ENCODE measurements at regions not wholly inside any gene's neighbourhood (a gene's known extent, or its start where the extent isn't known, plus 50 kb on each side); places are given as distances from the start of the nearest gene placed in this dataset.

DNA sequence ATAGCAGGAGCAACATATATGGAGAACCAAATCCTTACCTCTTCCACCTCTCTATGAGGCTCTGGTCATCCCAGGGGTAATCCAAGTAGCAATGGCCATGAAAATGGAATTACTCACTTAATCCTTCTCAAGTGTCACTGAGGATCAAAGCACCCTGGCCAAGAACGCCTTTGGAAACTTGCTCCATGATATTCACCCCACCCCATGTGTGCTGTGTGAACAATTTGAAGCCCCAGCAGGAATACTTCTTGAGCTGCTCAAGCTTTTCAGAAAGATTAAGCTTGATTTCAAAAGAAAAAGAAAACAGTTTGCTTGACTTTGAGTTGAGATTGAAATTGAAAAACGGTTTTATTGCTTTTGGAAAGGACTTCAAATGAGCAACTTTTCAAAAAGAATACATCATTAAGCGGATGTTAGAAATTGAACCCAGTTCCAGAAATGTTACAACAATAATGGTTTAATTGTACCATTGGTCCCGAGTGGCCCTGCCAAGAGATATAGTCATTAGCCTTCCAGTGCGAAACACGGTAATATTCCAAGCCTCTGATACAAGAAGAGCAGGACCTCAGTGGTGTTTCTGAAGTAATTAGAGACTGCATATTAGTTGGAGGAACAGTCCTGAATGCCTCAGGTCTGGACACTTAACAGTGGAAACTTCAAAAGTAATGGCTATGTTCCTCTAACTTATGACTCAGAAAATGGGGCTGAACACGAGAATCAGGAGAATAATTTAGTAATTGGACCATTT, 208.1 kb downstream of the NEBL start:
- no peaks in the 10 kb centered on the region for H3K36me3 ChIP-seq (ENCODE audit: control insufficient read depth in 3 of 3, insufficient read depth in 3 of 3, low read length in 3 of 3)
- no peak overlapping the region for H3K4me3 ChIP-seq (ENCODE audit: low read length in 3 of 3)
- no peaks in the 10 kb centered on the region for H3K4me1 ChIP-seq (ENCODE audit: control insufficient read depth in 3 of 3, insufficient read depth in 3 of 3, low read length in 3 of 3)
- no peak overlapping the region for H3K27ac ChIP-seq (ENCODE audit: low read depth, low read length)
- no peak overlapping the region for H3K9ac ChIP-seq (ENCODE audit: low read depth in 1 of 3, low read length in 3 of 3)
- H3K27me3 ChIP-seq (ENCODE audit: control insufficient read depth in 3 of 3, insufficient read depth in 3 of 3, low read length in 3 of 3) = no peaks in the 10 kb centered on the region
- H3K9me3 ChIP-seq (ENCODE audit: control insufficient read depth in 3 of 3, low read length in 3 of 3) = no peaks in the 10 kb centered on the region

DNA sequence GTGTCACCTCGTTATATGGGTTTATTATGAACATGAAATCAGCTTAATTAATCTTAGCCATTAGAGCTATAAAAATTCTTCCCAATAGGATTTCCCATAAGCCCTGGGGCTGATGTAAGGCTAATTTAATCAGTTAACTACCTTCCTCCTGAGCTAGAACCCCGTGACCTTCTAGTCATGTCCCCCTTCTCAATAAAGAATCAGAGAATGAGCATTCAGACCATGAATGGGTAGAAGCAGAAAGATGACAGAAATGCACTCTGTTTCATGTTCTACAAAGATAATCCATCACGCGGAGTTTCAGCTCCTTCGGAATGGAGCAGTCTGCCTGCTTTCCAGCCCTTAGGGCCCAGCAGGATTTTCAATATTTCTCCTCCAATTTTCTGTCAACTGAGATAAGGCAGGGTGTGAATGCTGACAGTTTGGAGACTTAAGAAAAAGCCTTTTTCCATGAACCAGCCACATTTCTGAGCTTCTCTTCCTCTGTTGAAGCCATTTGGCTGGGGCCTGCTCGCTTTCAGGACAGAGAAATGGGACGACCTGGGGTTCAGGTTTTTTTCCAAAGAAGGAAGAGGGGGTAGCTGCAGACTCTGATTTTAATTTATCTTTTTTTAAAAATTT, 211.0 kb downstream of the NEBL start:
- Histone ChIP-seq H3K4me1 (ENCODE audit: control insufficient read depth in 3 of 3, insufficient read depth in 3 of 3, low read length in 3 of 3) (no peaks in the 10 kb centered on the region), H3K9ac (ENCODE audit: low read depth in 1 of 3, low read length in 3 of 3) (no peak overlapping the region), H3K4me3 (ENCODE audit: low read length in 3 of 3) (no peak overlapping the region), H3K36me3 (ENCODE audit: control insufficient read depth in 3 of 3, insufficient read depth in 3 of 3, low read length in 3 of 3) (no peaks in the 10 kb centered on the region), H3K27me3 (ENCODE audit: control insufficient read depth in 3 of 3, insufficient read depth in 3 of 3, low read length in 3 of 3) (no peaks in the 10 kb centered on the region), H3K27ac (ENCODE audit: low read depth, low read length) (no peak overlapping the region), H3K9me3 (ENCODE audit: control insufficient read depth in 3 of 3, low read length in 3 of 3) (no peaks in the 10 kb centered on the region)

DNA sequence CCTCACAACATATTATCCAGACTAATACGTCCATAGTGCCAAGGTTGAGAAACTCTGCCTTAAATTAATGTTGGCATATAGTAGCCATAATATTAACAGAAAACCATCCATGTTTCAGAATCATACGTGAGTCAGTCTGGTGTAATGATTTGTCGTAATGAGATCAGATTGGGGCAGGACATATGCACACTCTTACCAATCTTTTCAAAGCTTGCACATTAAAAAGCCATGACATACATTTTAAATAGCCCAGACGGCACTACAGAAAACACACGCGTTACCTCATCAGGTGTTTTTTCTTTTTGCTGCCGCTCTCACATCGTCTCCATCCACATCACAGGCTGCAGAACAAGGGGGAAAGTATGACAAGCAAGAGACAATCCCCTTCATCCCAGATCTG, 211.6 kb downstream of the NEBL start:
- no peaks in the 10 kb centered on the region for H3K9me3 ChIP-seq (ENCODE audit: control insufficient read depth in 3 of 3, low read length in 3 of 3)
- H3K9ac ChIP-seq (ENCODE audit: low read depth in 1 of 3, low read length in 3 of 3) = no peak overlapping the region
- H3K4me3 ChIP-seq (ENCODE audit: low read length in 3 of 3) = no peak overlapping the region
- H3K27me3 ChIP-seq (ENCODE audit: control insufficient read depth in 3 of 3, insufficient read depth in 3 of 3, low read length in 3 of 3) = no peaks in the 10 kb centered on the region
- no peaks in the 10 kb centered on the region for H3K4me1 ChIP-seq (ENCODE audit: control insufficient read depth in 3 of 3, insufficient read depth in 3 of 3, low read length in 3 of 3)
- H3K27ac ChIP-seq (ENCODE audit: low read depth, low read length) = no peak overlapping the region
- no peaks in the 10 kb centered on the region for H3K36me3 ChIP-seq (ENCODE audit: control insufficient read depth in 3 of 3, insufficient read depth in 3 of 3, low read length in 3 of 3)

DNA sequence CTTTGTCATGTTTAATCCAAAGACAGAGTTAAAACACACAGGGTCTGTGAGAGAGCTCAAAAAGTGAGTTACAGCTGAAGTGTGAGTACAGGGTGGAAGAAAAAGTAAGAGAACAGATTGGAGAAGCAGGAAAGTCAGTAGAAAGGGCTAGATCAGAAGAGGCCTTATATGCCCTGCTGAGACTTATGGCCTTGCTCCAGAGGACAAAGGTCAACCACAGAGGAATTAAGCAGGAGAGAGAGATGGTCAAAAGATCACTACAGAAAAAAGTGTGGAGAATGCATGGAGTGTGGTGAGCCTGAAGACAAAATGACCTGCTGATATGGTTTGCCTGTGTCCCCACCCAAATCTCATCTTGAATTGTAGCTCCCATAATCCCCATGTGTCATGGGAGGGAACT, 213.8 kb downstream of the NEBL start:
- H3K4me3 ChIP-seq (ENCODE audit: low read length in 3 of 3) = no peak overlapping the region
- no peak overlapping the region for H3K9ac ChIP-seq (ENCODE audit: low read depth in 1 of 3, low read length in 3 of 3)
- H3K4me1 ChIP-seq (ENCODE audit: control insufficient read depth in 3 of 3, insufficient read depth in 3 of 3, low read length in 3 of 3) = no peaks in the 10 kb centered on the region
- no peaks in the 10 kb centered on the region for H3K36me3 ChIP-seq (ENCODE audit: control insufficient read depth in 3 of 3, insufficient read depth in 3 of 3, low read length in 3 of 3)
- no peaks in the 10 kb centered on the region for H3K9me3 ChIP-seq (ENCODE audit: control insufficient read depth in 3 of 3, low read length in 3 of 3)
- H3K27me3 ChIP-seq (ENCODE audit: control insufficient read depth in 3 of 3, insufficient read depth in 3 of 3, low read length in 3 of 3) = no peaks in the 10 kb centered on the region
- no peak overlapping the region for H3K27ac ChIP-seq (ENCODE audit: low read depth, low read length)

DNA sequence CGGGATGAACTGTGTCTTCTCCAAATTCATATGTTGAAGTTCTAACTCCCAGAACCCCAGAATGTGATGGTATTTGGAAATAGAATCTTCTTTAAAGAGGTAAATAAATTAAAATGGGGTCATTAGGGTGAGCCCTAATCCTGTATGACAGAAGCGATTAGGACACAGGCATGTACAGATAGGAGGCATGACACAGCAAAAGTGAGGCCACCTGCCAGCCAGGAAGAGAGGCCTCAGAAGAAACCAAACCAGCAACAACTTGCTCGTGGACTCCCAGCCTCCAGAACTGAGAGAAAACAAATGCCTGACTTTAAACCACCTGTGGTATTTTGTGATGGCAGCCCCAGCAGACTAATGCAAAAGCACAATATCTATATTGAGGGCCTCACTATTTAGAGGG, 214.3 kb downstream of the NEBL start:
- no peak overlapping the region for H3K4me3 ChIP-seq (ENCODE audit: low read length in 3 of 3)
- H3K9me3 ChIP-seq (ENCODE audit: control insufficient read depth in 3 of 3, low read length in 3 of 3) = no peaks in the 10 kb centered on the region
- no peak overlapping the region for H3K9ac ChIP-seq (ENCODE audit: low read depth in 1 of 3, low read length in 3 of 3)
- no peaks in the 10 kb centered on the region for H3K4me1 ChIP-seq (ENCODE audit: control insufficient read depth in 3 of 3, insufficient read depth in 3 of 3, low read length in 3 of 3)
- no peaks in the 10 kb centered on the region for H3K36me3 ChIP-seq (ENCODE audit: control insufficient read depth in 3 of 3, insufficient read depth in 3 of 3, low read length in 3 of 3)
- no peak overlapping the region for H3K27ac ChIP-seq (ENCODE audit: low read depth, low read length)
- H3K27me3 ChIP-seq (ENCODE audit: control insufficient read depth in 3 of 3, insufficient read depth in 3 of 3, low read length in 3 of 3) = no peaks in the 10 kb centered on the region

DNA sequence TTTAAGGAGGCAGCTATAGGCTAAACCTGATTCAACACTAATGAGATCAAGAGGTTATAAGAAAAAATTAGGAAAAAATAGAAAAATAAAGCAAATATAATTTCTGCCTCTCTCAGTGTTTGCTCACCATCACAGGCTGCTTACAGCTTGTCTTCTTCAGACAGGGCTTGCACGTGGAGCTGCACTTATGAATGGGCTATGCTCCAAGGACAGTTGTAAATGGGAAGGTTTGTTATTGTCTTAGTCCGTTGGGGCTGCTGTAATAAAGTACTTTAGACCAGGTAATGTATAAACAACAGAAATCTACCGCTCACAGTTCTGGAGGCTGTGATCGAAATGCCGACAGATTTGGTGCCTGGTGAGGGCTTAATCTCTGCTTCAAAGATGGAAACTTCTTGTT, 219.8 kb downstream of the NEBL start:
- no peaks in the 10 kb centered on the region for H3K27me3 ChIP-seq (ENCODE audit: control insufficient read depth in 3 of 3, insufficient read depth in 3 of 3, low read length in 3 of 3)

DNA sequence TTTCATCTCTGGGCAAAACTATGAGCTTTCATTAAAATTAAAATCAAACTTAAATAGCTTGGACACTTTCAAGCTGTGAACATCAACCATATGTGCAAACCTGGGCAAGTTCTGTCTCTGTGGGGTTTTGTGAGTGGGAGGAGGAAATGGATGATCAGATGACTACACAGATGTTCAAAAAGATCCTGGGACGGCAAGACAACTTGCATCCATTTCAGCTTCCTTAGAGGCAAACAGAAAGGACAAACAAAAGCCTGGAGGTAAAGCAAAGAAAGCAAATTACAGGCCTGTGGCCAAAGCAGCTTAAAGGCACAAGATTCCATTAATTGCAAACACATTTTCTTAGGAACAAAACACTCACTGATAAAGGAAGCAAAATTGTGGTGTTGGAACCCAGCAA, 222.2 kb downstream of the NEBL start:
- H3K27me3 ChIP-seq (ENCODE audit: control insufficient read depth in 3 of 3, insufficient read depth in 3 of 3, low read length in 3 of 3) = no peaks in the 10 kb centered on the region
- no peaks in the 10 kb centered on the region for H3K9me3 ChIP-seq (ENCODE audit: control insufficient read depth in 3 of 3, low read length in 3 of 3)
- H3K36me3 ChIP-seq (ENCODE audit: control insufficient read depth in 3 of 3, insufficient read depth in 3 of 3, low read length in 3 of 3) = no peaks in the 10 kb centered on the region
- H3K27ac ChIP-seq (ENCODE audit: low read depth, low read length) = no peak overlapping the region
- H3K4me3 ChIP-seq (ENCODE audit: low read length in 3 of 3) = no peak overlapping the region
- H3K4me1 ChIP-seq (ENCODE audit: control insufficient read depth in 3 of 3, insufficient read depth in 3 of 3, low read length in 3 of 3) = peaks cover 0 to 5% (median 0%) of the 10 kb centered on the region in 3 donors
- no peak overlapping the region for H3K9ac ChIP-seq (ENCODE audit: low read depth in 1 of 3, low read length in 3 of 3)

More for the DNA sequence above, 219.8 kb downstream of the NEBL start:
- no peaks in the 10 kb centered on the region for H3K36me3 ChIP-seq (ENCODE audit: control insufficient read depth in 3 of 3, insufficient read depth in 3 of 3, low read length in 3 of 3)
- H3K9me3 ChIP-seq (ENCODE audit: control insufficient read depth in 3 of 3, low read length in 3 of 3) = no peaks in the 10 kb centered on the region
- H3K27ac ChIP-seq (ENCODE audit: low read depth, low read length) = no peak overlapping the region
- H3K4me3 ChIP-seq (ENCODE audit: low read length in 3 of 3) = no peak overlapping the region
- no peaks in the 10 kb centered on the region for H3K4me1 ChIP-seq (ENCODE audit: control insufficient read depth in 3 of 3, insufficient read depth in 3 of 3, low read length in 3 of 3)
- H3K9ac ChIP-seq (ENCODE audit: low read depth in 1 of 3, low read length in 3 of 3) = no peak overlapping the region

DNA sequence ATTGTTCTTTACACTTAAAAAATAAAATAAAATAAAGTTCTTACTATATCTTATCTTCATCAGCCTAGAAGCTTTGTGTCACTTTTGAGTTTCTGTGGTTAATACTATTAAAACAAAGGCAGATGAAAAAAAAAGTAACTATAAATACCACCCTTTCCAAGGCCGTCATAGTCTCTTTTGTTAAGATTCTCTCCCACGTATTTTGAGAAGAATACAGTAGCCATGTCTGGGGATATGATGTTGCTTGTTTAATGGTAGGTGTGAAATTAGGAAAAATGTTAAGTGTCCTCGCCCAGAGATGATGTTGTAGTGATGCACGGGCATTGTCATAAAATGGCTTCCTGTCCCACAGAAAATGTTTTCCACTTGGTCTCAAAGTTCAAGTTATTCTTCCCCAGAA, 223.9 kb downstream of the NEBL start:
- no peaks in the 10 kb centered on the region for H3K9me3 ChIP-seq (ENCODE audit: control insufficient read depth in 3 of 3, low read length in 3 of 3)
- no peak overlapping the region for H3K27ac ChIP-seq (ENCODE audit: low read depth, low read length)
- no peak overlapping the region for H3K9ac ChIP-seq (ENCODE audit: low read depth in 1 of 3, low read length in 3 of 3)
- H3K4me3 ChIP-seq (ENCODE audit: low read length in 3 of 3) = no peak overlapping the region
- peaks cover 0 to 5% (median 0%) of the 10 kb centered on the region in 3 donors for H3K4me1 ChIP-seq (ENCODE audit: control insufficient read depth in 3 of 3, insufficient read depth in 3 of 3, low read length in 3 of 3)
- no peaks in the 10 kb centered on the region for H3K36me3 ChIP-seq (ENCODE audit: control insufficient read depth in 3 of 3, insufficient read depth in 3 of 3, low read length in 3 of 3)
- no peaks in the 10 kb centered on the region for H3K27me3 ChIP-seq (ENCODE audit: control insufficient read depth in 3 of 3, insufficient read depth in 3 of 3, low read length in 3 of 3)

DNA sequence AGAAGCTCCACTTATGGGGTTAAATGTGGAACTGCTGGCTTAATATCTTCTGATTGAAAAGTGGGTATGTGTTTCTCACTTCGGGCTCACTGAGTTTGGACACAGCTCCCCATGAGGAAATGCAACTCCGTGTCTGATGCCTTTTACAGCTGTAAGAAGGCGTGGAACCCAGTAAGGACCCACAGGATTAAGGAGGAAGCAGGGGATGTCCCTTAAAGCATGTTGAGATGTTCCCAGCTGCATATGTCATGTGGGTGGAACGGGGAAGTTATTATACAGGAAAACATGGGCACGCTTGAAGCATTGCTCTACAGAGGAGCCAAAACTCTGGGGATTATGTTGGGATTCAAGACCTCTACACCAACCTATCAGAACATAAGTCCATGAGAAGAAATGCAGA, 224.4 kb downstream of the NEBL start:
- H3K36me3 ChIP-seq (ENCODE audit: control insufficient read depth in 3 of 3, insufficient read depth in 3 of 3, low read length in 3 of 3) = no peaks in the 10 kb centered on the region
- peaks cover 0 to 5% (median 0%) of the 10 kb centered on the region in 3 donors for H3K4me1 ChIP-seq (ENCODE audit: control insufficient read depth in 3 of 3, insufficient read depth in 3 of 3, low read length in 3 of 3)
- no peak overlapping the region for H3K9ac ChIP-seq (ENCODE audit: low read depth in 1 of 3, low read length in 3 of 3)
- no peak overlapping the region for H3K4me3 ChIP-seq (ENCODE audit: low read length in 3 of 3)
- no peak overlapping the region for H3K27ac ChIP-seq (ENCODE audit: low read depth, low read length)
- H3K9me3 ChIP-seq (ENCODE audit: control insufficient read depth in 3 of 3, low read length in 3 of 3) = no peaks in the 10 kb centered on the region
- no peaks in the 10 kb centered on the region for H3K27me3 ChIP-seq (ENCODE audit: control insufficient read depth in 3 of 3, insufficient read depth in 3 of 3, low read length in 3 of 3)

DNA sequence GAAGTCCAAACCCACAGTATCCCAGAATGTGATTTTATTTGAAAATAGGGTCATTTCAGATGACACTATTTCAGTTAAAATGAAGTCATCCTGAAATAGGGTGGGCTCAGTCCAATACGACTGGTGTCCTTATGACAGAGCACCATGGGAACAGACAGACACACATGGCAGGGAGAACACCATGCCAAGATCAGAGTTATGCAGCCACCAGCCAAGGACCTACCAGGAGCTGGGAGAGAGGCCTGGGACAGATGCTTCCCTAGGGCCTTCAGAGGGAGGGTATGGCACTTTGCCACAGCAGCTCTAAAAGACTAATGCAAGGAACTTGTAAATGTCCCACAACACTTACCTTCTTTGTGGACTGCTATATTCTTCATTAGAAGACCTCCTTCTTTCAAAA, 226.5 kb downstream of the NEBL start:
- no peaks in the 10 kb centered on the region for H3K9me3 ChIP-seq (ENCODE audit: control insufficient read depth in 3 of 3, low read length in 3 of 3)
- no peak overlapping the region for H3K9ac ChIP-seq (ENCODE audit: low read depth in 1 of 3, low read length in 3 of 3)
- H3K4me3 ChIP-seq (ENCODE audit: low read length in 3 of 3) = no peak overlapping the region
- H3K4me1 ChIP-seq (ENCODE audit: control insufficient read depth in 3 of 3, insufficient read depth in 3 of 3, low read length in 3 of 3) = peaks cover 0 to 5% (median 0%) of the 10 kb centered on the region in 3 donors
- no peak overlapping the region for H3K27ac ChIP-seq (ENCODE audit: low read depth, low read length)
- H3K27me3 ChIP-seq (ENCODE audit: control insufficient read depth in 3 of 3, insufficient read depth in 3 of 3, low read length in 3 of 3) = no peaks in the 10 kb centered on the region
- H3K36me3 ChIP-seq (ENCODE audit: control insufficient read depth in 3 of 3, insufficient read depth in 3 of 3, low read length in 3 of 3) = no peaks in the 10 kb centered on the region
